Fibroblast of peridontal ligament (primary cell): ENCODE measurements at regions not wholly inside any gene's neighbourhood (a gene's known extent, or its start where the extent isn't known, plus 50 kb on each side); places are given as distances from the start of the nearest gene placed in this dataset.

Experiments used
- DNase-seq: peaks from one replicate; pipeline ENCODE4 v3.0.0-alpha.2; 2010; ENCODE audit errors: extremely low read depth

DNA sequence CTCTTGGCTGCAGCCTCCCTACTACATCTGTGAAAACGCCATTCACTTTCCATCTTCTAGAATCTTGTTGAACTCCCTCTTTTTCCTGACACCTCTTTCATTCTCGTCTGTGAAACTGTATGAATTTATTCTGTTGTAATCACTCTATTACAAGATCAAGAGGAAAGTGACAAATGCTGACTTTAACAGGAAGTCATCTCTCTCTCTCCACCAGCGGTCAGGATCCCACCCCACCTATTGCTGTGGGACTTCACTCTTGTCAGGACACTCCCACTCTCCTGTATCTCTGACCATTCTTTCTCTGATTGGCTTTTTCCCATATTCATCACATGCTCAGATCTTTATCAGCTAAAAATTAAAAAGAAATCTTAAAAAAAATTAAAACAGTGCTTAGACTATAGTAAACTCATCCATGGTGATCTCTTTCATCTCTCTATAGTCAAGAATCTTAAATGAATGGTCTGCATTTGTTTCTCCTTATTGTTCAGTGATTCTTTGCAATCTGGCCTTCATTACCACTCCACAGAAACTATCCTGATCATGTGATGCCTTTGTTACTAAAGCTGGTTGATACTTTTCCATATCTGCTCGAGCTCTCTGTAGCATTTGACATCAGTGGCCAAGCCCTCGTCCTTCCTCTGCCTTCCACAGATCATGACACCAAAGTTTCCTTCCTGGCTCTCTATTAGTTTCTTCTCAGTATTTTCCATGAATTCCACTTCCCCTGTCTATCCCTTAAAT lies 113.6 kb downstream of the UCHL5 start:
- peak; percentile 9 for DNase-seq

DNA sequence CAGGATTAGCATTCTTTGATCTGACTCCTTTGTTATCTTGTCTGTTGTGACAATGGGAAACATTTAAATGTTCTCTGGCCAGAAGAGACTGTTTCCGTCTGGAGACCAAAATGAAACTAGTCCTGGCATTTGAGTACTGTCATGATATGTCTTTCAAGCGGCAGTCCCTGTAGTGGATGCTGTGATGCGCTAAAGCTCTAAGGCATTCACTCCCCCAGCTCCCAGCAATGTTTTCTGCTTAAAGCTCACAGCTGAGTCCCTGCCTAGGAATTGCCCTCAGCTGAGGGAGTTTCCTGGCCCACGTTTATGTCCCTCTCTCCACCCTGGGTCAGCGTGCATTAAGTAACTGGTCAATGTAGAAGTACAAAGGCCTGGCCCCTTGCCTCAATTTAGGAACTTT lies 109.4 kb downstream of the UCHL5 start:
- no peak for DNase-seq

DNA sequence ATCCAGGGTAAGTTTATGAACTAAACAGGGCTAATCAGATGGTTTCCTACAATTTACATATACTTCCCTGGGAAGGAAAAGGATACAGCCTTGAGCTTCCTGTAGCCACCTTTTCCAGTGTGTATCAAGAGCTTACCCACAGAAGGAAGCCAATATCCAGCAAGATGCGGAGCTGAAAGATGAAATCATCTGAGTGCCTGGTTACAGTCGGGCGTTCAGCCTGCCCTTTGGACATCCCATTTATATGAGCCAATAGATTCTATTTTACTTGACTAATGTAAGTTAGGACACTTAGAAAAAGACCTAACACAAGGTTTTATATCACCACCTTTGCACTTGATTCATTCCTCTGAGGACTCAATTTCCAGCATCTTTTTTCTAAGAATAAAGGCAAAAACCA lies 108.2 kb downstream of the UCHL5 start:
- DNase-seq = no peak

DNA sequence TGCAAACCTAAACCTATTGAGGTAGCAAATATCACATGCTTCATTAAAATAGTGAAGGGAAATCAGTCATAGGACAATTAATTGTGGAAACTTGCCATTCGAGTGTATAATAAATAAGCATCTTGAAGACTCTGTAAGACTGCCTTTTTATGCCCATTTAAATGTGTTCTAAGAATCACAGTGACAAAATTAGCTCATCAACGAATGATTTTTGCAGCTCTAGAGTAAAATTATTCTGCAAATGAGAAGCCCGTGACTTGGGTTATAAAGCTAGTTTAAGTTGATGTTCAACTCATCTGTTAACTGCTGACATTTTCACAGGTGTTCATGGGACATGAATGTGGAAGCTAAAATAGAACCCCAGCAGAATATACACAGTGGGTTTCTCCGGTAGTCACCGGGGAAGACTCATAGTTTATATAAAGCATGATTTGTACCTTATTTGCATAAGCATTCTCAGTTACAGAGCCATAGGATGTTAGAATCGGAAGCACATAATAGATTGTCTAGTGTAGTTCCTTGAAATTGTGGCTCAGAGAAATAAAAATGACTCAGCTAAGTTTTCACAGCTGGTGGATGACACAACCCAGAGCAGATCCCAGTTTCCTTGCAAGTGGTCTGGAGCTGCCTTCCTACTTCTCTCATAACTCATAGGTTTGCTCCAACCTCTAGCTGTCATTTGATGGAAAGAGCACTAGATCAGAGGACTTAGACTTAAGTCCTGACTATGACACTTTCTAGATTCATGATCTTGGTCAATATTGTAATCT lies 107.3 kb downstream of the UCHL5 start:
- DNase-seq = peak; percentile 92

DNA sequence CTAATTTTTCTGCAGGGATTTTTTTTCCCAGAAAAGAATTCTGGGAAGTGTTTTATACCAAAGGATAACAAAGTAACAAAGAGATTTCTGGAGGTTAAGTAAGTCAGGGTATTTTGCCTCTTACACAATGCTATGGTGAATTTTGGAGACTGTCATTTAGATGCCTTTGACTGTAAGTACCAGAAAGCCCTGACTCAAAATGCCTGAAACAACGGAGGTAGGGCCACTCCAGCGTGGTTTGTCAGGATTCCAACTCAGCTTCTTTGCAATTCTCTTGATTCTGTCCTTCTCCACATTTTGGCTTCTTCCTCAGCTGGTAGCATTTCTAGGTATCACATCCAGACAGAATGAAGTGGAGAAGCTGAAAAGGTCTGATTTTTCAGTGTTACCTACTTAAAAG lies 106.5 kb downstream of the UCHL5 start:
- DNase-seq = peak; percentile 78

DNA sequence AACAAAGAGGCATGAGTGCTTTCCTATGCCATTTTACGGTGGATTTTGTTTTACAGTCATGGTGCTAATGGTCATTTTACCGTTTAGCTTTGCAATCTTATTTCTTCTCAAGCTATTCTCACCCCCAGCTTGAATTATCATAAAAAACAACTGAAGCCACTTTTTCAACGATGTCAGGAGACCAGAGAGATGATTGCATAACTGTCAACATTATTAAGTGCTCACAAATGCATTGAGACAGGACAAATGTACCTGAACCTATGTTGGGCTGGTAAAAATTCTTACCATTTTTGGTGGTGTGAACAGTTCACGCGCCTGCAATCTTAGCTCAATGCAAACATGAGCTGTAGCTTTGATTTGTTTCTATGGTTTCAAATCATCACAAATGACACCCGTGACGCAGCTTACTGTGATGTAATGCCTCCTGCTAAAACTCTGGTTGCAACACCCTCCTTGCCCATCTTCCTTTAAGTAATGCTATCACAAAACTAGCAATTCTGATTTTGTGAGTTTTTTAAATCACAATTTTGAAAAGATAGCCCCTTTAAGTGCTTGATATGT lies 104.4 kb downstream of the UCHL5 start:
- DNase-seq = no peak

DNA sequence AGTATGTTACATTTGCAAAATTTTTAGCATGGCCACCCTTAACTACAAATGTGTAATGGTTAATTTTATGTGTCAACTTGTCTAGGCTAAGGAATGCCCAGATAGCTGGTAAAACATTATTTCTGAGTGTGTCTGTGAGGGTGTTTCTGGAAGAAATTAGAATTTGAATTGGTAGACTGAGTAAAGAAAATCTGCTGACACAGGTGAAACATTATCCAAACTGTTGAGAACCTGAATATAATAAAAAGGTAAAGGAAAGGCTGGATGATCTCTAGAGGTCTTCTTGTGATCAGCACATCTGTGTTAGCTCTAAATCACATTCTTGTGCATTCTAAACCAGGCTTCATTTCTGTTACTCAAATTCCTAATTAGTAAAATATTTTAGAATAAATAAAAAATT lies 100.8 kb downstream of the UCHL5 start:
- no peak for DNase-seq

DNA sequence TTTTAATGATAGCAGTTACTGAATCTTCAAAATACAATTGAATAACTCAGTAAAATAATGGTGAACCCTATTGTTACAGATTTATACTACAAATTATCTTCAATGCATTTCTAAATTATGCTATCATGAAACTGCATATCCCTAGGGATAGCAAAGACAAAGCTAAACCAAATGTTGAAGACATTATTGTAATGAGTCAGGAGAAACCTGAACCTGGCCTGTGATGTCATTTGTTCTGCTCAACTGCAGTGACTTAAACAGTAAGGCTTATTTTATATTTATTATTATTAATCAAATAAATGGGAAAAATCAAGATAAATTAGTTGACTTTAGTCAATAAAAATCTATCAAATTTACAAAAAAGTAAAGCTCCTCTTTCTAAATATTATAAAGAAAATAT lies 100.3 kb downstream of the UCHL5 start:
- peak; percentile 79 for DNase-seq

DNA sequence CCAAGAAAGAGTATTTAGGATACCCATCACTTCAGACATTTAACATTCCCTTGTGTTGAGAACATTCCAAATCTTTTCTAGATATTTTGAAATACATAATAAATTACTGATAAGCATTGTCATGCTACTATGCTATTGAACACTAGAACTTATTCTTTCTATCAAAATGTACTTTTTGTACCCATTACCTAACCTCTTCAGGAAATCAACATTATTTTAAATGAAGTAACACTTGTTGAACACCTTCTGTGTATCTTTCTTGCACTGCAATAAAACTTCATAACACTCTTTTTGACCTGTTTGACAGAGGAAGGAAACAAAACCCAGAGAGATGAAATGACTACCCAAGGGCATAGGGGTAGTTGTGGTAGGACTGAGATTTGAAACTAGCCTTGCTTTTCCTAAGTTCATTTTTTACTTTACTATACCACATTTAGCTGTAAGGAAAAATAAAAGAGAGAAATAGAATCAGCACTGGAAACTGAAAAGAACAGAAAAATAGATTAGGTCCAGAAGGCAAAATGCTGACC lies 99.4 kb downstream of the UCHL5 start:
- no peak for DNase-seq
